ENCODE measurements at regions not wholly inside any gene's neighbourhood (a gene's known extent, or its start where the extent isn't known, plus 50 kb on each side); places are given as distances from the start of the nearest gene placed in this dataset.

DNA sequence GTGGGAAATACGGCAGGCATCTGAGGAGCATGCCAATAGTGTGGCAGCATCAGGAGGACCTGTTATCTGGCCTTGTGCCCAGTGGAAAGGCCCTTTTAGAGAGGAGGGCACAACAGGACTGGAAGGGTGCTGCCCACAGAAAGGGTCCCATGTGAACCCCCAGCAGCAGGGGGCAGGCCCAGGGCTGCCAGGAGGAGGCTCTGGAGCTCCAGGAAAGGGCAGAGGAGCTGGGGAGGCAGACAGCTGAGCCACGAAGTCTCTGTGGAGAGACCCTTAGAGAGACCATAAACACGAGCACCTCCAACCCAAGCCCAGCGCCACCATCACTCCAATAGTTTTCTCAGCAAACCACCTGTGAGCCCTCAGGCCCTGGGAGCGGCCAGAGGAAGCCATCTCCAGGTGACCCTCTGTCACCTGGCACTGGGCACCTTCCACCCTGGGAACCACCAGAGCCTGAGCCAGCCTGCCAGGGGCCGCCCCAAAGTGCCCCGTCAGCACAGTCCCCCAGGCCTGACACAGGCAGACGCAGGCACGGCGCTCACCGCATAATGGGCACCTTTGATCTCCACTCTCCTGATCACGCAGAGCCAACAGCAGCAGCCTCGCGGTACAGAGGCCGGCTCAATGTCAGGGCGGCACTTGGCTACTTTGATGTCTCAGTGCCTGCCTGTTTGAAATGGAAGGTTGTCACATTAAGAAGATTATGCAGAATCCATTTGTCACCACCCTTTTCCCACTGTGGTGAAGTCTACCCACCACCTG, 162.5 kb upstream of the RAB6C start:
- 3% methylated on average over 16 of the region's 16 CpGs for WGBS (ENCODE audit: insufficient coverage, low coverage, missing lambda C conversion rate)
- H2AFZ ChIP-seq (ENCODE audit: low read depth, low read length): no peak overlapping the region
- TF ChIP-seq PHF8 (IDR thresholded peaks at IDR 0.05; ENCODE audit: borderline replicate concordance, low read length) (no peak), RBM17 (IDR thresholded peaks at IDR 0.05; ENCODE audit: borderline replicate concordance, low read depth, low read length) (no peak), NFE2L1 (tag; IDR thresholded peaks at IDR 0.05; ENCODE audit: borderline replicate concordance, low read depth) (no peak), ZNF586 (CRISPR knock-in tag; conservative IDR thresholded peaks at IDR 0.05) (no peak), ZNF184 (CRISPR knock-in tag; IDR thresholded peaks at IDR 0.05) (no peak), BDP1 (IDR thresholded peaks at IDR 0.05; ENCODE audit: insufficient read depth, insufficient read length) (no peak), SP2 (IDR thresholded peaks at IDR 0.05; ENCODE audit: extremely low read depth, low read depth, low read length, poor library complexity, severe bottlenecking) (no peak), ZEB2 (IDR thresholded peaks at IDR 0.05) (no peak), RFX5 (IDR thresholded peaks at IDR 0.05; ENCODE audit: low read depth, low read length) (no peak), BRF1 (IDR thresholded peaks at IDR 0.05; ENCODE audit: borderline replicate concordance, extremely low read depth, insufficient read length) (no peak), ILF3 (IDR thresholded peaks at IDR 0.05; ENCODE audit: borderline replicate concordance) (no peak)
- TF ChIP-seq, protein P1, sequence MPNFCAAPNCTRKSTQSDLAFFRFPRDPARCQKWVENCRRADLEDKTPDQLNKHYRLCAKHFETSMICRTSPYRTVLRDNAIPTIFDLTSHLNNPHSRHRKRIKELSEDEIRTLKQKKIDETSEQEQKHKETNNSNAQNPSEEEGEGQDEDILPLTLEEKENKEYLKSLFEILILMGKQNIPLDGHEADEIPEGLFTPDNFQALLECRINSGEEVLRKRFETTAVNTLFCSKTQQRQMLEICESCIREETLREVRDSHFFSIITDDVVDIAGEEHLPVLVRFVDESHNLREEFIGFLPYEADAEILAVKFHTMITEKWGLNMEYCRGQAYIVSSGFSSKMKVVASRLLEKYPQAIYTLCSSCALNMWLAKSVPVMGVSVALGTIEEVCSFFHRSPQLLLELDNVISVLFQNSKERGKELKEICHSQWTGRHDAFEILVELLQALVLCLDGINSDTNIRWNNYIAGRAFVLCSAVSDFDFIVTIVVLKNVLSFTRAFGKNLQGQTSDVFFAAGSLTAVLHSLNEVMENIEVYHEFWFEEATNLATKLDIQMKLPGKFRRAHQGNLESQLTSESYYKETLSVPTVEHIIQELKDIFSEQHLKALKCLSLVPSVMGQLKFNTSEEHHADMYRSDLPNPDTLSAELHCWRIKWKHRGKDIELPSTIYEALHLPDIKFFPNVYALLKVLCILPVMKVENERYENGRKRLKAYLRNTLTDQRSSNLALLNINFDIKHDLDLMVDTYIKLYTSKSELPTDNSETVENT (CRISPR knock-in tag; IDR thresholded peaks at IDR 0.05): no peak
- TF ChIP-seq, protein P2, sequence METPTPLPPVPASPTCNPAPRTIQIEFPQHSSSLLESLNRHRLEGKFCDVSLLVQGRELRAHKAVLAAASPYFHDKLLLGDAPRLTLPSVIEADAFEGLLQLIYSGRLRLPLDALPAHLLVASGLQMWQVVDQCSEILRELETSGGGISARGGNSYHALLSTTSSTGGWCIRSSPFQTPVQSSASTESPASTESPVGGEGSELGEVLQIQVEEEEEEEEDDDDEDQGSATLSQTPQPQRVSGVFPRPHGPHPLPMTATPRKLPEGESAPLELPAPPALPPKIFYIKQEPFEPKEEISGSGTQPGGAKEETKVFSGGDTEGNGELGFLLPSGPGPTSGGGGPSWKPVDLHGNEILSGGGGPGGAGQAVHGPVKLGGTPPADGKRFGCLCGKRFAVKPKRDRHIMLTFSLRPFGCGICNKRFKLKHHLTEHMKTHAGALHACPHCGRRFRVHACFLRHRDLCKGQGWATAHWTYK (CRISPR knock-in tag; IDR thresholded peaks at IDR 0.05): no peak
- TF ChIP-seq, protein P3, sequence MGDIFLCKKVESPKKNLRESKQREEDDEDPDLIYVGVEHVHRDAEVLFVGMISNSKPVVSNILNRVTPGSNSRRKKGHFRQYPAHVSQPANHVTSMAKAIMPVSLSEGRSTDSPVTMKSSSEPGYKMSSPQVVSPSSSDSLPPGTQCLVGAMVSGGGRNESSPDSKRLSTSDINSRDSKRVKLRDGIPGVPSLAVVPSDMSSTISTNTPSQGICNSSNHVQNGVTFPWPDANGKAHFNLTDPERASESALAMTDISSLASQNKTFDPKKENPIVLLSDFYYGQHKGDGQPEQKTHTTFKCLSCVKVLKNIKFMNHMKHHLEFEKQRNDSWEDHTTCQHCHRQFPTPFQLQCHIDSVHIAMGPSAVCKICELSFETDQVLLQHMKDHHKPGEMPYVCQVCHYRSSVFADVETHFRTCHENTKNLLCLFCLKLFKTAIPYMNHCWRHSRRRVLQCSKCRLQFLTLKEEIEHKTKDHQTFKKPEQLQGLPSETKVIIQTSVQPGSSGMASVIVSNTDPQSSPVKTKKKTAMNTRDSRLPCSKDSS (IDR thresholded peaks at IDR 0.05; ENCODE audit: low read depth, partially characterized antibody): no peak
- H3K9ac ChIP-seq (ENCODE audit: insufficient read depth in 1 of 2, low read depth in 2 of 2, low read length in 2 of 2): no peak overlapping the region
- ATAC-seq (no peak), DNase-seq (ENCODE audit: extremely low read depth in 1 of 4, low spot score in 3 of 4) (no peak), FAIRE-seq (no peak)
- no peak overlapping the region for H3K4me2 ChIP-seq (ENCODE audit: insufficient read depth, low read length)
- ChIA-PET POLR2A (no interaction called here), CTCF (ENCODE audit: low intra/inter-chr PET ratio) (no interaction called here)
- H3K4me3 ChIP-seq: no peak overlapping the region
- H3K9me3 ChIP-seq (replicated peaks; ENCODE audit: control insufficient read depth, insufficient read depth, low read depth, low read length): no peaks in the 10 kb centered on the region
- in situ Hi-C loops (cut with MboI): no loop called here
- BruUV-seq (replicated peaks): no TSS peak
- H3K27me3 ChIP-seq (ENCODE audit: control insufficient read depth in 2 of 2, insufficient read depth in 2 of 2, low read length in 2 of 2): peaks cover 0 to 18% of the 10 kb centered on the region in 2 experiments; a peak in 2 of 5 replicates
- no peaks in the 10 kb centered on the region for H3K9me1 ChIP-seq (ENCODE audit: control insufficient read depth, insufficient read depth, low read length)
- H3K4me1 ChIP-seq (replicated peaks in 1 of 2; ENCODE audit: control insufficient read depth in 2 of 2, insufficient read depth in 2 of 2, low read length in 2 of 2): no peaks in the 10 kb centered on the region
- no peaks in the 10 kb centered on the region for H4K20me1 ChIP-seq (replicated peaks; ENCODE audit: control insufficient read depth, insufficient read depth, low read length)
- no peaks in the 10 kb centered on the region for H3K36me3 ChIP-seq (ENCODE audit: control insufficient read depth, insufficient read depth, low read length)
- no peaks in the 10 kb centered on the region for H3K79me2 ChIP-seq (ENCODE audit: control insufficient read depth, insufficient read depth, low read length)
- intact Hi-C loops (cut with micrococcal nuclease): no loop called here
- H3K27ac ChIP-seq (ENCODE audit: extremely low read depth, low read depth, low read length): no peak overlapping the region
